HFFc6 (cell line): ENCODE measurements at regions not wholly inside any gene's neighbourhood (a gene's known extent, or its start where the extent isn't known, plus 50 kb on each side); places are given as distances from the start of the nearest gene placed in this dataset.

Source experiments
- DNase-seq: peaks from one replicate; pipeline ENCODE4 v3.0.0-alpha.2; 2018
- H3K27ac Mint-ChIP-seq: 2 replicates; pipeline ENCODE4 v1.8.0; 2020; ENCODE audit warnings: mild to moderate bottlenecking, mixed read lengths
- H3K27me3 Mint-ChIP-seq: 2 replicates; pipeline ENCODE4 v1.8.0; 2021; ENCODE audit warnings: mild to moderate bottlenecking, moderate library complexity, mixed read lengths; ENCODE audit not compliant: insufficient read depth
- H3K36me3 Mint-ChIP-seq: 2 replicates; pipeline ENCODE4 v1.8.0; 2021; ENCODE audit warnings: low read depth, mixed read lengths
- H3K4me1 Mint-ChIP-seq: 2 replicates; pipeline ENCODE4 v1.8.0; 2020; ENCODE audit warnings: low read depth, mixed read lengths
- H3K4me3 Mint-ChIP-seq: 2 replicates; pipeline ENCODE4 v1.8.0; 2020; ENCODE audit warnings: mild to moderate bottlenecking, moderate library complexity, mixed read lengths
- H3K9me3 Mint-ChIP-seq: 2 replicates; pipeline ENCODE4 v1.8.0; 2020; ENCODE audit warnings: mild to moderate bottlenecking, mixed read lengths
- CTCF ChIP-seq: fragments of 200-600 bp; sonication (generic); IDR thresholded peaks from 2 replicates; pipeline ENCODE4 v1.5.0; 2021; ENCODE audit warnings: antibody characterized with exemption, mild to moderate bottlenecking

GRCh38 chr9:120330031-120330430 is 249.9 kb downstream of the CDK5RAP2 start:
- Mint-ChIP-seq H3K4me3 (no peak overlapping the region), H3K9me3 (no peaks in the 10 kb centered on the region), H3K27ac (no peak overlapping the region), H3K27me3 (peaks cover 10% of the 10 kb centered on the region), H3K4me1 (no peaks in the 10 kb centered on the region), H3K36me3 (no peaks in the 10 kb centered on the region)
- TF ChIP-seq CTCF, result no peak
- DNase-seq, result no peak

- H3K27ac Mint-ChIP-seq, result no peak overlapping the region
- H3K36me3 Mint-ChIP-seq, result no peaks in the 10 kb centered on the region
- TF ChIP-seq CTCF, result no peak
Observed at GRCh38 chr9:120327322-120327721, 252.6 kb downstream of the CDK5RAP2 start.

GRCh38 chr9:120326049-120326693 is 253.8 kb downstream of the CDK5RAP2 start:
- peaks cover 12% of the 10 kb centered on the region for H3K27me3 Mint-ChIP-seq
- H3K4me1 Mint-ChIP-seq, result no peaks in the 10 kb centered on the region
- H3K4me3 Mint-ChIP-seq, result no peak overlapping the region
- H3K36me3 Mint-ChIP-seq, result no peaks in the 10 kb centered on the region
- no peak for TF ChIP-seq CTCF
- no peak overlapping the region for H3K27ac Mint-ChIP-seq
- DNase-seq, result no peak
- no peaks in the 10 kb centered on the region for H3K9me3 Mint-ChIP-seq

More at GRCh38 chr9:120327322-120327721, 252.6 kb downstream of the CDK5RAP2 start:
- Mint-ChIP-seq H3K4me3 (no peak overlapping the region), H3K4me1 (no peaks in the 10 kb centered on the region), H3K27me3 (peaks cover 12% of the 10 kb centered on the region), H3K9me3 (no peaks in the 10 kb centered on the region)
- no peak for DNase-seq

GRCh38 chr9:120324996-120325642 is 254.8 kb downstream of the CDK5RAP2 start:
- Mint-ChIP-seq H3K9me3 (no peaks in the 10 kb centered on the region), H3K4me3 (no peak overlapping the region), H3K27me3 (peaks cover 12% of the 10 kb centered on the region), H3K27ac (no peak overlapping the region), H3K36me3 (no peaks in the 10 kb centered on the region), H3K4me1 (no peaks in the 10 kb centered on the region)
- no peak for DNase-seq
- TF ChIP-seq CTCF, result no peak

- TF ChIP-seq CTCF, result no peak
- no peak for DNase-seq
- no peaks in the 10 kb centered on the region for H3K9me3 Mint-ChIP-seq
- H3K4me3 Mint-ChIP-seq, result no peak overlapping the region
- H3K27ac Mint-ChIP-seq, result no peak overlapping the region
- H3K36me3 Mint-ChIP-seq, result no peaks in the 10 kb centered on the region
- peaks cover 12% of the 10 kb centered on the region for H3K27me3 Mint-ChIP-seq
- no peaks in the 10 kb centered on the region for H3K4me1 Mint-ChIP-seq
Observed at GRCh38 chr9:120324461-120324860, 255.5 kb downstream of the CDK5RAP2 start.
